ENCODE measurements at regions not wholly inside any gene's neighbourhood (a gene's known extent, or its start where the extent isn't known, plus 50 kb on each side); places are given as distances from the start of the nearest gene placed in this dataset.
A peak's percentile ranks its signal among the peaks of the same experiment; 100 is the strongest.

DNA sequence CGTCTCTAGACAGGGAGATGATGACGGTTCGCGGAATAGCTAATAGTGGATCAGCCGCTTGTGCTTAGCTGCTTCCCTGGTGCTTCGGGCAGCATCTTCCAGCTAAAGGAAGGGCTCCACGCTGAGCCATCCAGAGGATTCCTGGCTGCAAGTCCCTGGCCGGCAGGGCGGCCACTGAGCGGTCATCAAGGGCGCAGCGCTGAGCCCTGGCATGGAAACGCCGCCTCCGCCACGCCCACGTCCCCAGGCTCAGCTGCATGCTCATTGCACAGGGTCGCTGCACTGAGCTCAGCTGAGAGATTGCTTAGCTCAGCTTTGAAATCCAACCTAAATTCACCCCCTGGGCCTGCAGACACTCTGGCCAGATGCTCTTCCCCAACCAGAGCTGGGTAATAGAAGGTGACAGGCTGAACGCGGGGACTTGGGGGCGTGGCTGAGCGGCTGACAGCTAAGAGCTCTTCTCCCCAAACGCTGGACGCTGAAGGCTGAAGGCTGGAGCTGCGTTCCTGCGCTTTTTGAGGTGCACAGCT, 118.2 kb upstream of the KIT start (continued):
- TF ChIP-seq, protein P1, sequence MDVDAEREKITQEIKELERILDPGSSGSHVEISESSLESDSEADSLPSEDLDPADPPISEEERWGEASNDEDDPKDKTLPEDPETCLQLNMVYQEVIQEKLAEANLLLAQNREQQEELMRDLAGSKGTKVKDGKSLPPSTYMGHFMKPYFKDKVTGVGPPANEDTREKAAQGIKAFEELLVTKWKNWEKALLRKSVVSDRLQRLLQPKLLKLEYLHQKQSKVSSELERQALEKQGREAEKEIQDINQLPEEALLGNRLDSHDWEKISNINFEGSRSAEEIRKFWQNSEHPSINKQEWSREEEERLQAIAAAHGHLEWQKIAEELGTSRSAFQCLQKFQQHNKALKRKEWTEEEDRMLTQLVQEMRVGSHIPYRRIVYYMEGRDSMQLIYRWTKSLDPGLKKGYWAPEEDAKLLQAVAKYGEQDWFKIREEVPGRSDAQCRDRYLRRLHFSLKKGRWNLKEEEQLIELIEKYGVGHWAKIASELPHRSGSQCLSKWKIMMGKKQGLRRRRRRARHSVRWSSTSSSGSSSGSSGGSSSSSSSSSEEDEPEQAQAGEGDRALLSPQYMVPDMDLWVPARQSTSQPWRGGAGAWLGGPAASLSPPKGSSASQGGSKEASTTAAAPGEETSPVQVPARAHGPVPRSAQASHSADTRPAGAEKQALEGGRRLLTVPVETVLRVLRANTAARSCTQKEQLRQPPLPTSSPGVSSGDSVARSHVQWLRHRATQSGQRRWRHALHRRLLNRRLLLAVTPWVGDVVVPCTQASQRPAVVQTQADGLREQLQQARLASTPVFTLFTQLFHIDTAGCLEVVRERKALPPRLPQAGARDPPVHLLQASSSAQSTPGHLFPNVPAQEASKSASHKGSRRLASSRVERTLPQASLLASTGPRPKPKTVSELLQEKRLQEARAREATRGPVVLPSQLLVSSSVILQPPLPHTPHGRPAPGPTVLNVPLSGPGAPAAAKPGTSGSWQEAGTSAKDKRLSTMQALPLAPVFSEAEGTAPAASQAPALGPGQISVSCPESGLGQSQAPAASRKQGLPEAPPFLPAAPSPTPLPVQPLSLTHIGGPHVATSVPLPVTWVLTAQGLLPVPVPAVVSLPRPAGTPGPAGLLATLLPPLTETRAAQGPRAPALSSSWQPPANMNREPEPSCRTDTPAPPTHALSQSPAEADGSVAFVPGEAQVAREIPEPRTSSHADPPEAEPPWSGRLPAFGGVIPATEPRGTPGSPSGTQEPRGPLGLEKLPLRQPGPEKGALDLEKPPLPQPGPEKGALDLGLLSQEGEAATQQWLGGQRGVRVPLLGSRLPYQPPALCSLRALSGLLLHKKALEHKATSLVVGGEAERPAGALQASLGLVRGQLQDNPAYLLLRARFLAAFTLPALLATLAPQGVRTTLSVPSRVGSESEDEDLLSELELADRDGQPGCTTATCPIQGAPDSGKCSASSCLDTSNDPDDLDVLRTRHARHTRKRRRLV (CRISPR knock-in tag; IDR thresholded peaks at IDR 0.05), result no peak
- TF ChIP-seq SMAD9 (CRISPR knock-in tag; IDR thresholded peaks at IDR 0.05) (no peak), TBX2 (CRISPR knock-in tag; IDR thresholded peaks at IDR 0.05; ENCODE audit: borderline replicate concordance) (no peak), ZNF367 (CRISPR knock-in tag; IDR thresholded peaks at IDR 0.05; ENCODE audit: borderline replicate concordance) (no peak), ZNF121 (CRISPR knock-in tag; IDR thresholded peaks at IDR 0.05) (no peak), ZNF766 (CRISPR knock-in tag; IDR thresholded peaks at IDR 0.05; ENCODE audit: borderline replicate concordance) (no peak), TCF12 (IDR thresholded peaks at IDR 0.05) (no peak), TCF12 (CRISPR knock-in tag; IDR thresholded peaks at IDR 0.05) (no peak), NR2F6 (IDR thresholded peaks at IDR 0.05) (no peak), NR2F6 (CRISPR knock-in tag; IDR thresholded peaks at IDR 0.05) (no peak), NR2F2 (IDR thresholded peaks at IDR 0.05; ENCODE audit: borderline replicate concordance, low read depth) (no peak), IKZF4 (CRISPR knock-in tag; IDR thresholded peaks at IDR 0.05; ENCODE audit: borderline replicate concordance, low read depth, not compliant biosample characterization) (no peak), ZNF317 (CRISPR knock-in tag; IDR thresholded peaks at IDR 0.05) (no peak)
- TF ChIP-seq, protein P2, sequence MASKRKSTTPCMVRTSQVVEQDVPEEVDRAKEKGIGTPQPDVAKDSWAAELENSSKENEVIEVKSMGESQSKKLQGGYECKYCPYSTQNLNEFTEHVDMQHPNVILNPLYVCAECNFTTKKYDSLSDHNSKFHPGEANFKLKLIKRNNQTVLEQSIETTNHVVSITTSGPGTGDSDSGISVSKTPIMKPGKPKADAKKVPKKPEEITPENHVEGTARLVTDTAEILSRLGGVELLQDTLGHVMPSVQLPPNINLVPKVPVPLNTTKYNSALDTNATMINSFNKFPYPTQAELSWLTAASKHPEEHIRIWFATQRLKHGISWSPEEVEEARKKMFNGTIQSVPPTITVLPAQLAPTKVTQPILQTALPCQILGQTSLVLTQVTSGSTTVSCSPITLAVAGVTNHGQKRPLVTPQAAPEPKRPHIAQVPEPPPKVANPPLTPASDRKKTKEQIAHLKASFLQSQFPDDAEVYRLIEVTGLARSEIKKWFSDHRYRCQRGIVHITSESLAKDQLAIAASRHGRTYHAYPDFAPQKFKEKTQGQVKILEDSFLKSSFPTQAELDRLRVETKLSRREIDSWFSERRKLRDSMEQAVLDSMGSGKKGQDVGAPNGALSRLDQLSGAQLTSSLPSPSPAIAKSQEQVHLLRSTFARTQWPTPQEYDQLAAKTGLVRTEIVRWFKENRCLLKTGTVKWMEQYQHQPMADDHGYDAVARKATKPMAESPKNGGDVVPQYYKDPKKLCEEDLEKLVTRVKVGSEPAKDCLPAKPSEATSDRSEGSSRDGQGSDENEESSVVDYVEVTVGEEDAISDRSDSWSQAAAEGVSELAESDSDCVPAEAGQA (IDR thresholded peaks at IDR 0.05; ENCODE audit: low read depth), result no peak
- TF ChIP-seq, protein P2 (CRISPR knock-in tag; IDR thresholded peaks at IDR 0.05; ENCODE audit: borderline replicate concordance), result no peak
- TF ChIP-seq, protein P3, sequence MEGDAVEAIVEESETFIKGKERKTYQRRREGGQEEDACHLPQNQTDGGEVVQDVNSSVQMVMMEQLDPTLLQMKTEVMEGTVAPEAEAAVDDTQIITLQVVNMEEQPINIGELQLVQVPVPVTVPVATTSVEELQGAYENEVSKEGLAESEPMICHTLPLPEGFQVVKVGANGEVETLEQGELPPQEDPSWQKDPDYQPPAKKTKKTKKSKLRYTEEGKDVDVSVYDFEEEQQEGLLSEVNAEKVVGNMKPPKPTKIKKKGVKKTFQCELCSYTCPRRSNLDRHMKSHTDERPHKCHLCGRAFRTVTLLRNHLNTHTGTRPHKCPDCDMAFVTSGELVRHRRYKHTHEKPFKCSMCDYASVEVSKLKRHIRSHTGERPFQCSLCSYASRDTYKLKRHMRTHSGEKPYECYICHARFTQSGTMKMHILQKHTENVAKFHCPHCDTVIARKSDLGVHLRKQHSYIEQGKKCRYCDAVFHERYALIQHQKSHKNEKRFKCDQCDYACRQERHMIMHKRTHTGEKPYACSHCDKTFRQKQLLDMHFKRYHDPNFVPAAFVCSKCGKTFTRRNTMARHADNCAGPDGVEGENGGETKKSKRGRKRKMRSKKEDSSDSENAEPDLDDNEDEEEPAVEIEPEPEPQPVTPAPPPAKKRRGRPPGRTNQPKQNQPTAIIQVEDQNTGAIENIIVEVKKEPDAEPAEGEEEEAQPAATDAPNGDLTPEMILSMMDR (CRISPR knock-in tag; IDR thresholded peaks at IDR 0.05), result peak; percentile 18; the same call in 1 of the 2 replicates
- TF ChIP-seq, protein P4, sequence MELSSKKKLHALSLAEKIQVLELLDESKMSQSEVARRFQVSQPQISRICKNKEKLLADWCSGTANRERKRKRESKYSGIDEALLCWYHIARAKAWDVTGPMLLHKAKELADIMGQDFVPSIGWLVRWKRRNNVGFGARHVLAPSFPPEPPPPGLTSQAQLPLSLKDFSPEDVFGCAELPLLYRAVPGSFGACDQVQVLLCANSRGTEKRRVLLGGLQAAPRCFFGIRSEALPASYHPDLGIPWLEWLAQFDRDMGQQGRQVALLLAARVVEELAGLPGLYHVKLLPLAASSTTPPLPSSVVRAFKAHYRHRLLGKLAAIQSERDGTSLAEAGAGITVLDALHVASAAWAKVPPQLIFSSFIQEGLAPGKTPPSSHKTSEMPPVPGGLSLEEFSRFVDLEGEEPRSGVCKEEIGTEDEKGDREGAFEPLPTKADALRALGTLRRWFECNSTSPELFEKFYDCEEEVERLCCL (CRISPR knock-in tag; IDR thresholded peaks at IDR 0.05; ENCODE audit: borderline replicate concordance), result no peak
